ENCODE measurements at regions not wholly inside any gene's neighbourhood (a gene's known extent, or its start where the extent isn't known, plus 50 kb on each side); places are given as distances from the start of the nearest gene placed in this dataset.

- Histone ChIP-seq H3K27ac (ENCODE audit: low read depth, low read length, poor library complexity, severe bottlenecking) (no peak overlapping the region), H3K36me3 (ENCODE audit: insufficient read depth, low read length, poor library complexity, severe bottlenecking) (no peaks in the 10 kb centered on the region), H3K9me3 (ENCODE audit: low read depth, low read length, poor library complexity, severe bottlenecking) (no peaks in the 10 kb centered on the region), H3K27me3 (replicated peaks; ENCODE audit: insufficient read depth, low read depth, low read length, poor library complexity) (no peaks in the 10 kb centered on the region), H3K4me3 (ENCODE audit: low read depth, low read length, poor library complexity, severe bottlenecking) (no peak overlapping the region), H3K4me1 (ENCODE audit: insufficient read depth, low read length, poor library complexity, severe bottlenecking) (no peaks in the 10 kb centered on the region)
- BruUV-seq (replicated peaks), result no TSS peak
- no peak for DNase-seq (ENCODE audit: low spot score)
- no peak for TF ChIP-seq CTCF (conservative IDR thresholded peaks at IDR 0.05; ENCODE audit: low read depth, low read length)
- TF ChIP-seq EZH2 (IDR thresholded peaks at IDR 0.05; ENCODE audit: borderline replicate concordance, low read depth, low read length, poor library complexity, severe bottlenecking), result no peak
- CTCF ChIA-PET, result no interaction called here
- intact Hi-C loops (cut with micrococcal nuclease; ENCODE audit: unreplicated experiment), result no loop called here
- POLR2A ChIA-PET (ENCODE audit: low non-redundant PET), result no interaction called here
Observed at GRCh38 chr14:44777584-44777983, 184.2 kb downstream of the KLHL28 start.

DNA sequence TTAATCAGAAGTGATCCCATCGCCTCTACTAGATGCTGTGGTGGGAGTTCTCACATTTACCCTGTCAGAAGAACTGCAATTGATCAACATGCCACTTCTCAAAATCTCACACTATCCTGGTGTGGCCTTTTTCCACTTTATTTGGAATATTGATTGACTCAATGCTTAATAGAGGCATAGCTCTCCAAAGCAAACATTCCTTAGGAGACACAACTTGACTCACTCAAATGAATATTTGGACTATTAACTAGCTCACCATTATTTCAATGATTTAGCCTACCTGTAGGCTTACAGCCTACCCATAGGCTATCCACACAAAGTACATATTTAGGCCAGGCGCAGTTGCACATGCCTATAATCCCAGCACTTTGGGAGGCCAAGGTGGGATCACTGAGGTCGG, 186.5 kb downstream of the KLHL28 start:
- BruUV-seq (replicated peaks), result no TSS peak
- no peak for TF ChIP-seq EZH2 (IDR thresholded peaks at IDR 0.05; ENCODE audit: borderline replicate concordance, low read depth, low read length, poor library complexity, severe bottlenecking)
- no peaks in the 10 kb centered on the region for H3K9me3 ChIP-seq (ENCODE audit: low read depth, low read length, poor library complexity, severe bottlenecking)
- DNase-seq (ENCODE audit: low spot score), result no peak
- H3K27me3 ChIP-seq (replicated peaks; ENCODE audit: insufficient read depth, low read depth, low read length, poor library complexity), result no peaks in the 10 kb centered on the region
- no peak overlapping the region for H3K4me3 ChIP-seq (ENCODE audit: low read depth, low read length, poor library complexity, severe bottlenecking)
- H3K27ac ChIP-seq (ENCODE audit: low read depth, low read length, poor library complexity, severe bottlenecking), result no peak overlapping the region
- ChIA-PET CTCF (no interaction called here), POLR2A (ENCODE audit: low non-redundant PET) (no interaction called here)
- intact Hi-C loops (cut with micrococcal nuclease; ENCODE audit: unreplicated experiment), result no loop called here
- no peaks in the 10 kb centered on the region for H3K4me1 ChIP-seq (ENCODE audit: insufficient read depth, low read length, poor library complexity, severe bottlenecking)
- no peaks in the 10 kb centered on the region for H3K36me3 ChIP-seq (ENCODE audit: insufficient read depth, low read length, poor library complexity, severe bottlenecking)

DNA sequence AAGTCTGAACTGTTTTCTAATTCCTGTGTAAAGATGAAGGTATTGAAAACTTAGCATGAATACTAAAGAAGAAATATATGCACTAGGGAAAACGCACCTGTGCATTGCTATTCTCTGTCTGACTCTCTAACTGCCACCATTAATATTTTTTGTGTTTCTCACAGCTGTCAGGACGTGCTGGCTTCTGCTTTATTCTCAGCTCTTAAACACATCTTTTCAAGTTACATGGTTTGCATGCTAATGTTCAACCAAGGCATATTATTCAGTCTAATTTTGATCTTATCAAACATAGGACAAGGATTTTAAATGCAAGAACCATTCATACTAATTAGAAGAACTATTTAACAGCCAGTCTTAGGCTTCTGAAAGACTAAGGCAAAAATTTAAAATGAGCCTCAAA, 187.4 kb downstream of the KLHL28 start:
- H3K9me3 ChIP-seq (ENCODE audit: low read depth, low read length, poor library complexity, severe bottlenecking), result no peaks in the 10 kb centered on the region
- DNase-seq (ENCODE audit: low spot score), result no peak
- no peaks in the 10 kb centered on the region for H3K36me3 ChIP-seq (ENCODE audit: insufficient read depth, low read length, poor library complexity, severe bottlenecking)
- H3K27ac ChIP-seq (ENCODE audit: low read depth, low read length, poor library complexity, severe bottlenecking), result no peak overlapping the region
- intact Hi-C loops (cut with micrococcal nuclease; ENCODE audit: unreplicated experiment), result no loop called here
- ChIA-PET CTCF (no interaction called here), POLR2A (ENCODE audit: low non-redundant PET) (no interaction called here)
- H3K4me1 ChIP-seq (ENCODE audit: insufficient read depth, low read length, poor library complexity, severe bottlenecking), result no peaks in the 10 kb centered on the region
- no peak overlapping the region for H3K4me3 ChIP-seq (ENCODE audit: low read depth, low read length, poor library complexity, severe bottlenecking)
- no TSS peak for BruUV-seq (replicated peaks)
- H3K27me3 ChIP-seq (replicated peaks; ENCODE audit: insufficient read depth, low read depth, low read length, poor library complexity), result no peaks in the 10 kb centered on the region
- TF ChIP-seq EZH2 (IDR thresholded peaks at IDR 0.05; ENCODE audit: borderline replicate concordance, low read depth, low read length, poor library complexity, severe bottlenecking) (no peak), CTCF (conservative IDR thresholded peaks at IDR 0.05; ENCODE audit: low read depth, low read length) (no peak)

GRCh38 chr14:44771496-44771895, 190.3 kb downstream of the KLHL28 start:
- Histone ChIP-seq H3K36me3 (ENCODE audit: insufficient read depth, low read length, poor library complexity, severe bottlenecking) (no peaks in the 10 kb centered on the region), H3K4me3 (ENCODE audit: low read depth, low read length, poor library complexity, severe bottlenecking) (no peak overlapping the region), H3K27me3 (replicated peaks; ENCODE audit: insufficient read depth, low read depth, low read length, poor library complexity) (no peaks in the 10 kb centered on the region), H3K27ac (ENCODE audit: low read depth, low read length, poor library complexity, severe bottlenecking) (no peak overlapping the region), H3K4me1 (ENCODE audit: insufficient read depth, low read length, poor library complexity, severe bottlenecking) (no peaks in the 10 kb centered on the region), H3K9me3 (ENCODE audit: low read depth, low read length, poor library complexity, severe bottlenecking) (no peaks in the 10 kb centered on the region)
- BruUV-seq (replicated peaks), result no TSS peak
- intact Hi-C loops (cut with micrococcal nuclease; ENCODE audit: unreplicated experiment), result no loop called here
- POLR2A ChIA-PET (ENCODE audit: low non-redundant PET), result no interaction called here
- TF ChIP-seq CTCF (conservative IDR thresholded peaks at IDR 0.05; ENCODE audit: low read depth, low read length), result no peak
- no peak for TF ChIP-seq EZH2 (IDR thresholded peaks at IDR 0.05; ENCODE audit: borderline replicate concordance, low read depth, low read length, poor library complexity, severe bottlenecking)
- CTCF ChIA-PET, result no interaction called here
- no peak for DNase-seq (ENCODE audit: low spot score)
